ENCODE measurements at regions not wholly inside any gene's neighbourhood (a gene's known extent, or its start where the extent isn't known, plus 50 kb on each side); places are given as distances from the start of the nearest gene placed in this dataset.
A peak's percentile ranks its signal among the peaks of the same experiment; 100 is the strongest.

GRCh38 chr4:129926936-129927335 lies 831.0 kb downstream of the C4orf33 start:
- Mint-ChIP-seq H3K27me3 (ENCODE audit: insufficient read depth) (no peaks in the 10 kb centered on the region), H3K27ac (no peak overlapping the region), H3K36me3 (ENCODE audit: low read depth) (no peaks in the 10 kb centered on the region), H3K4me1 (ENCODE audit: low read depth) (no peaks in the 10 kb centered on the region), H3K4me3 (no peak overlapping the region), H3K9me3 (no peaks in the 10 kb centered on the region; the same call in 1 of the 2 replicates)
- TF ChIP-seq CTCF (IDR thresholded peaks at IDR 0.05), result peak; percentile 65; the same call in 1 of the 2 replicates
- DNase-seq, result peak; percentile 9

- Mint-ChIP-seq H3K36me3 (ENCODE audit: low read depth) (no peaks in the 10 kb centered on the region), H3K27ac (no peak overlapping the region), H3K9me3 (no peaks in the 10 kb centered on the region; the same call in 1 of the 2 replicates), H3K4me1 (ENCODE audit: low read depth) (no peaks in the 10 kb centered on the region), H3K27me3 (ENCODE audit: insufficient read depth) (no peaks in the 10 kb centered on the region), H3K4me3 (no peak overlapping the region)
- no peak for DNase-seq
- peak; percentile 68; the same call in 1 of the 2 replicates for TF ChIP-seq CTCF (IDR thresholded peaks at IDR 0.05)
These were observed 833.1 kb downstream of the C4orf33 start for GRCh38 chr4:129929052-129929451.

GRCh38 chr4:129929984-129930383 lies 834.0 kb downstream of the C4orf33 start:
- Mint-ChIP-seq H3K27ac (no peak overlapping the region), H3K36me3 (ENCODE audit: low read depth) (no peaks in the 10 kb centered on the region), H3K9me3 (no peaks in the 10 kb centered on the region; the same call in 1 of the 2 replicates), H3K4me1 (ENCODE audit: low read depth) (no peaks in the 10 kb centered on the region), H3K4me3 (no peak overlapping the region), H3K27me3 (ENCODE audit: insufficient read depth) (no peaks in the 10 kb centered on the region)
- TF ChIP-seq CTCF (IDR thresholded peaks at IDR 0.05), result no peak
- no peak for DNase-seq

- no peak for TF ChIP-seq CTCF (IDR thresholded peaks at IDR 0.05)
- DNase-seq, result no peak
- no peaks in the 10 kb centered on the region for H3K36me3 Mint-ChIP-seq (ENCODE audit: low read depth)
These were observed 854.3 kb downstream of the C4orf33 start for GRCh38 chr4:129950217-129950616.

GRCh38 chr4:129966175-129966574 lies 870.2 kb downstream of the C4orf33 start:
- H3K27me3 Mint-ChIP-seq (ENCODE audit: insufficient read depth), result no peaks in the 10 kb centered on the region; the same call in 1 of the 2 replicates
- H3K27ac Mint-ChIP-seq, result no peak overlapping the region
- H3K36me3 Mint-ChIP-seq (ENCODE audit: low read depth), result no peaks in the 10 kb centered on the region
- H3K4me3 Mint-ChIP-seq, result no peak overlapping the region
- no peak for TF ChIP-seq CTCF (IDR thresholded peaks at IDR 0.05)
- DNase-seq, result no peak
- no peaks in the 10 kb centered on the region for H3K9me3 Mint-ChIP-seq
- H3K4me1 Mint-ChIP-seq (ENCODE audit: low read depth), result no peaks in the 10 kb centered on the region

More at GRCh38 chr4:129950217-129950616, 854.3 kb downstream of the C4orf33 start:
- Mint-ChIP-seq H3K27me3 (ENCODE audit: insufficient read depth) (peaks cover 2% of the 10 kb centered on the region), H3K4me1 (ENCODE audit: low read depth) (no peaks in the 10 kb centered on the region), H3K9me3 (peaks cover 11% of the 10 kb centered on the region; the same call in 1 of the 2 replicates), H3K4me3 (no peak overlapping the region), H3K27ac (no peak overlapping the region)

GRCh38 chr4:129968366-129968765 lies 872.4 kb downstream of the C4orf33 start:
- TF ChIP-seq CTCF (IDR thresholded peaks at IDR 0.05), result no peak
- H3K27ac Mint-ChIP-seq, result no peak overlapping the region
- no peak for DNase-seq
- H3K4me1 Mint-ChIP-seq (ENCODE audit: low read depth), result no peaks in the 10 kb centered on the region
- H3K27me3 Mint-ChIP-seq (ENCODE audit: insufficient read depth), result no peaks in the 10 kb centered on the region
- no peaks in the 10 kb centered on the region for H3K36me3 Mint-ChIP-seq (ENCODE audit: low read depth)
- H3K4me3 Mint-ChIP-seq, result no peak overlapping the region
- H3K9me3 Mint-ChIP-seq, result no peaks in the 10 kb centered on the region
